SK-N-SH (cell line): ENCODE measurements at regions not wholly inside any gene's neighbourhood (a gene's known extent, or its start where the extent isn't known, plus 50 kb on each side); places are given as distances from the start of the nearest gene placed in this dataset.

Source experiments
- CTCF ChIA-PET: fragments of 300-600, 350-600 bp; formaldehyde crosslinking; extraction: SDS; loops from one replicate; lab custom pipeline; 2021; lab: Yijun Ruan, JAX
- POLR2A ChIA-PET: fragments of 350-600 bp; sonication (Branson Sonifier 250); formaldehyde crosslinking; extraction: SDS; loops from one replicate; lab custom pipeline; 2020; ENCODE audit warnings: antibody characterized with exemption, inconsistent platforms; lab: Yijun Ruan, JAX
- DNase-seq: peaks from one replicate; pipeline ENCODE4 v3.0.0; 2012
- H2AFZ ChIP-seq: fragments of 200-600 bp; sonication (generic); 2 replicates; pipeline ENCODE4 v1.8.1; 2016; ENCODE audit warnings: antibody characterized with exemption, mild to moderate bottlenecking, low read depth
- H3F3A ChIP-seq: fragments of 200-600 bp; sonication (generic); replicated peaks from 2 replicates; pipeline ENCODE3; 2016; ENCODE audit warnings: antibody characterized with exemption, mild to moderate bottlenecking; ENCODE audit not compliant: insufficient read depth
- H3K27ac ChIP-seq, 2 experiments: fragments of 200-500 bp in 1 of 2; fragments of 200-600 bp in 1 of 2; sonication (Bioruptor generic) in 1 of 2; sonication (generic), shearing (Covaris generic) in 1 of 2; 2 replicates each; pipeline versions ENCODE4 v1.5.1 to v1.6.1; 2014 to 2016; ENCODE audit warnings: low read depth in 2 of 2, inconsistent platforms in 1 of 2, low read length in 1 of 2, mild to moderate bottlenecking in 1 of 2, mixed read lengths in 1 of 2
- H3K27me3 ChIP-seq: fragments of 200-600 bp; sonication (generic), shearing (Covaris generic); 2 replicates; pipeline ENCODE4 v1.6.1; 2016; ENCODE audit warnings: mixed run types; ENCODE audit not compliant: insufficient read depth
- H3K36me3 ChIP-seq, 2 experiments: fragments of 200-500 bp in 1 of 2; fragments of 200-600 bp in 1 of 2; sonication (Bioruptor generic) in 1 of 2; sonication (generic) in 1 of 2; replicated peaks in 1 of 2; 2 replicates each; pipeline versions ENCODE3 to v1.5.1; 2014 to 2016; ENCODE audit warnings: low read length in 1 of 2, mild to moderate bottlenecking in 1 of 2; ENCODE audit not compliant: insufficient read depth in 2 of 2, control insufficient read depth in 1 of 2
- H3K4me1 ChIP-seq, 2 experiments: fragments of 200-500 bp in 1 of 2; fragments of 200-600 bp in 1 of 2; sonication (Bioruptor generic) in 1 of 2; sonication (generic), shearing (Covaris generic) in 1 of 2; 2 replicates each; pipeline versions ENCODE4 v1.5.1 to v1.6.1; 2014 to 2016; ENCODE audit warnings: low read depth in 1 of 2, low read length in 1 of 2, mixed run types in 1 of 2; ENCODE audit not compliant: insufficient read depth in 2 of 2, control insufficient read depth in 1 of 2
- H3K4me2 ChIP-seq: fragments of 200-600 bp; sonication (generic), shearing (Covaris generic); 2 replicates; pipeline ENCODE4 v1.6.1; 2017; ENCODE audit warnings: mixed run types
- H3K4me3 ChIP-seq, 2 experiments: fragments of 200-500 bp in 1 of 2; fragments of 200-600 bp in 1 of 2; sonication (Bioruptor generic) in 1 of 2; sonication (generic), shearing (Covaris generic) in 1 of 2; 2 replicates each; pipeline versions ENCODE4 v1.5.1 to v1.8.1; 2014 to 2016; ENCODE audit warnings: low read depth in 2 of 2, inconsistent platforms in 1 of 2, low read length in 1 of 2, mild to moderate bottlenecking in 1 of 2, mixed read lengths in 1 of 2, moderate library complexity in 1 of 2
- H3K79me2 ChIP-seq: fragments of 200-600 bp; sonication (generic); 2 replicates; pipeline ENCODE4 v1.8.1; 2017; ENCODE audit warnings: mild to moderate bottlenecking; ENCODE audit not compliant: insufficient read depth
- H3K9ac ChIP-seq: fragments of 200-600 bp; sonication (generic); 2 replicates; pipeline ENCODE4 v1.6.1; 2017; ENCODE audit warnings: mixed run types
- H3K9me2 ChIP-seq: fragments of 200-600 bp; sonication (generic); 2 replicates; pipeline ENCODE4 v1.6.1; 2017; ENCODE audit warnings: mixed run types
- H3K9me3 ChIP-seq: fragments of 200-600 bp; sonication (generic); 2 replicates; pipeline ENCODE4 v1.6.1; 2017; ENCODE audit warnings: mixed run types, mild to moderate bottlenecking, moderate library complexity
- H4K20me1 ChIP-seq: fragments of 200-600 bp; sonication (generic); 2 replicates; pipeline ENCODE4 v1.6.1; 2017; ENCODE audit warnings: mild to moderate bottlenecking, mixed run types; ENCODE audit not compliant: insufficient read depth
- CHD2 ChIP-seq: fragments of 150-350 bp; IDR thresholded peaks from 2 replicates; pipeline ENCODE4 v1.6.1; 2018; ENCODE audit warnings: low read length; ENCODE audit not compliant: partially characterized antibody
- FOSL2 ChIP-seq: IDR thresholded peaks from 2 replicates; pipeline ENCODE4 v1.4.0; 2012; ENCODE audit warnings: low read depth, mild to moderate bottlenecking, moderate library complexity, borderline replicate concordance
- GATA2 ChIP-seq: sonication (generic); formaldehyde crosslinking; IDR thresholded peaks from 2 replicates; pipeline ENCODE4 v1.5.0; 2020; ENCODE audit warnings: mild to moderate bottlenecking, missing genetic modification reagents
- MEF2A ChIP-seq: IDR thresholded peaks from 2 replicates; pipeline ENCODE4 v1.4.0; 2012; ENCODE audit warnings: low read depth, borderline replicate concordance
- MXI1 ChIP-seq: IDR thresholded peaks from 2 replicates; pipeline ENCODE4 v1.6.1; 2012; ENCODE audit warnings: mild to moderate bottlenecking, low read depth, low read length, improper control_type of control experiment
- NFIC ChIP-seq: IDR thresholded peaks from 2 replicates; pipeline ENCODE4 v1.4.0; 2012; ENCODE audit warnings: borderline replicate concordance
- NRF1 ChIP-seq: IDR thresholded peaks from 2 replicates; pipeline ENCODE4 v1.6.1; 2012; ENCODE audit warnings: low read depth, mild to moderate bottlenecking, low read length
- POLR2AphosphoS5 ChIP-seq: IDR thresholded peaks from 2 replicates; pipeline ENCODE4 v1.6.1; 2012; ENCODE audit warnings: low read depth, low read length
- RAD21 ChIP-seq: IDR thresholded peaks from 2 replicates; pipeline ENCODE4 v1.6.1; 2012; ENCODE audit warnings: mild to moderate bottlenecking, low read length
- RCOR1 ChIP-seq: fragments of 150-350 bp; IDR thresholded peaks from 2 replicates; pipeline ENCODE4 v1.6.1; 2017; ENCODE audit warnings: antibody characterized with exemption, low read length
- SIN3A ChIP-seq: IDR thresholded peaks from 2 replicates; pipeline ENCODE4 v1.6.1; 2012; ENCODE audit warnings: low read depth, mild to moderate bottlenecking, low read length, moderate library complexity, borderline replicate concordance
- SMC3 ChIP-seq: IDR thresholded peaks from 2 replicates; pipeline ENCODE4 v1.6.1; 2012; ENCODE audit warnings: low read depth, low read length, improper control_type of control experiment
- TAF1 ChIP-seq: IDR thresholded peaks from 2 replicates; pipeline ENCODE4 v1.6.1; 2012; ENCODE audit warnings: low read depth, mild to moderate bottlenecking, low read length, moderate library complexity, borderline replicate concordance
- TCF12 ChIP-seq: IDR thresholded peaks from 2 replicates; pipeline ENCODE4 v1.4.0; 2012
- YY1 ChIP-seq: IDR thresholded peaks from 2 replicates; pipeline ENCODE4 v1.4.0; 2012; ENCODE audit warnings: low read depth, mild to moderate bottlenecking
- WGBS: methylation state at CpG from one replicate; pipeline ENCODE4 v1.1.6; 2017; ENCODE audit warnings: low lambda C conversion rate; 5-methylcytosine and 5-hydroxymethylcytosine counted together
- TF ChIP-seq, protein P1 (sequence below): fragments of 200-600 bp; sonication (generic); IDR thresholded peaks from 2 replicates; pipeline ENCODE4 v1.6.1; 2017; ENCODE audit warnings: antibody characterized with exemption, mild to moderate bottlenecking, moderate library complexity
- TF ChIP-seq, protein P2 (sequence below): IDR thresholded peaks from 2 replicates; pipeline ENCODE4 v1.4.0; 2012; ENCODE audit warnings: low read depth, borderline replicate concordance
- TF ChIP-seq, protein P3 (sequence below): IDR thresholded peaks from 2 replicates; pipeline ENCODE4 v1.4.0; 2012; ENCODE audit warnings: low read depth

DNA sequence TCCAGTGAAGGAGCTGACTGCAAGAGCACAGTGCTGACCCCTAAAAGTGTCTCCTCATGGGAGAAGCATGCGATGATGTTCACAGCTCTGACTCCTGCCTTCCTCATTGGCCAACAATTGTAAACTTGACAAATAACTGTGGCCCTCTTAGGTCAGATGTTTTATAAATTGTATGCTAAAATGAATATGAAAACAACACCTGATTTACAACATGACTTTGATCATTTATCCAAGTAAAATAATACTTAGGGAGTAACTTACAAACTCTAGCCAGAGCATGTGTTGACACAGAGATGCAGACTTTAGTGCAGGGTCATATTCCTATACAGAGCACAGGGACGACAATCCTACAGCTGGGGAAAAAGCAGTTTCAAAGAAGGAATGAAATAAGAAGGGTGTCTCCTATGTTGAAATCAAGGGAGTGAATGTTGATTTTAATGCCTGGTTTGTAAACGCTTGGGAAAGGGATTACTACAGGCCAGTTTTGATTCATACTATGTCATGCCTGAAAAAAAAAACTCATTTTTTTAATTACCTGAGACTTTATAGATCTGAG is 391.4 kb upstream of the AKR1E2 start:
- ChIA-PET CTCF (no interaction called here), POLR2A (no interaction called here)
- H3K4me2 ChIP-seq, result no peak overlapping the region
- H3K9ac ChIP-seq, result no peak overlapping the region
- no peaks in the 10 kb centered on the region for H3K9me3 ChIP-seq
- DNase-seq, result no peak
- H3K27me3 ChIP-seq, result no peaks in the 10 kb centered on the region
- no peaks in the 10 kb centered on the region for H4K20me1 ChIP-seq
- peaks cover 0 to 3% of the 10 kb centered on the region in 2 experiments; a peak in 2 of 4 replicates for H3K4me1 ChIP-seq
- H2AFZ ChIP-seq, result no peak overlapping the region
- H3K36me3 ChIP-seq, result no peaks in the 10 kb centered on the region
- H3K4me3 ChIP-seq, result no peak overlapping the region
- no peak overlapping the region for H3K27ac ChIP-seq
- WGBS, result 91% methylated on average over 3 of the region's 3 CpGs
- H3K79me2 ChIP-seq, result no peaks in the 10 kb centered on the region
- TF ChIP-seq, protein P1, sequence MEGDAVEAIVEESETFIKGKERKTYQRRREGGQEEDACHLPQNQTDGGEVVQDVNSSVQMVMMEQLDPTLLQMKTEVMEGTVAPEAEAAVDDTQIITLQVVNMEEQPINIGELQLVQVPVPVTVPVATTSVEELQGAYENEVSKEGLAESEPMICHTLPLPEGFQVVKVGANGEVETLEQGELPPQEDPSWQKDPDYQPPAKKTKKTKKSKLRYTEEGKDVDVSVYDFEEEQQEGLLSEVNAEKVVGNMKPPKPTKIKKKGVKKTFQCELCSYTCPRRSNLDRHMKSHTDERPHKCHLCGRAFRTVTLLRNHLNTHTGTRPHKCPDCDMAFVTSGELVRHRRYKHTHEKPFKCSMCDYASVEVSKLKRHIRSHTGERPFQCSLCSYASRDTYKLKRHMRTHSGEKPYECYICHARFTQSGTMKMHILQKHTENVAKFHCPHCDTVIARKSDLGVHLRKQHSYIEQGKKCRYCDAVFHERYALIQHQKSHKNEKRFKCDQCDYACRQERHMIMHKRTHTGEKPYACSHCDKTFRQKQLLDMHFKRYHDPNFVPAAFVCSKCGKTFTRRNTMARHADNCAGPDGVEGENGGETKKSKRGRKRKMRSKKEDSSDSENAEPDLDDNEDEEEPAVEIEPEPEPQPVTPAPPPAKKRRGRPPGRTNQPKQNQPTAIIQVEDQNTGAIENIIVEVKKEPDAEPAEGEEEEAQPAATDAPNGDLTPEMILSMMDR, result no peak
- TF ChIP-seq POLR2AphosphoS5 (no peak), FOSL2 (no peak), NFIC (no peak), TAF1 (no peak), TCF12 (no peak), RAD21 (no peak), SMC3 (no peak), MEF2A (no peak), RCOR1 (no peak), NRF1 (no peak), YY1 (no peak), MXI1 (no peak), GATA2 (no peak)
- TF ChIP-seq, protein P2, sequence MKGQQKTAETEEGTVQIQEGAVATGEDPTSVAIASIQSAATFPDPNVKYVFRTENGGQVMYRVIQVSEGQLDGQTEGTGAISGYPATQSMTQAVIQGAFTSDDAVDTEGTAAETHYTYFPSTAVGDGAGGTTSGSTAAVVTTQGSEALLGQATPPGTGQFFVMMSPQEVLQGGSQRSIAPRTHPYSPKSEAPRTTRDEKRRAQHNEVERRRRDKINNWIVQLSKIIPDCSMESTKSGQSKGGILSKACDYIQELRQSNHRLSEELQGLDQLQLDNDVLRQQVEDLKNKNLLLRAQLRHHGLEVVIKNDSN, result no peak
- TF ChIP-seq, protein P3, sequence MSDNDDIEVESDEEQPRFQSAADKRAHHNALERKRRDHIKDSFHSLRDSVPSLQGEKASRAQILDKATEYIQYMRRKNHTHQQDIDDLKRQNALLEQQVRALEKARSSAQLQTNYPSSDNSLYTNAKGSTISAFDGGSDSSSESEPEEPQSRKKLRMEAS, result no peak
- no peaks in the 10 kb centered on the region for H3F3A ChIP-seq
- H3K9me2 ChIP-seq, result no peaks in the 10 kb centered on the region

DNA sequence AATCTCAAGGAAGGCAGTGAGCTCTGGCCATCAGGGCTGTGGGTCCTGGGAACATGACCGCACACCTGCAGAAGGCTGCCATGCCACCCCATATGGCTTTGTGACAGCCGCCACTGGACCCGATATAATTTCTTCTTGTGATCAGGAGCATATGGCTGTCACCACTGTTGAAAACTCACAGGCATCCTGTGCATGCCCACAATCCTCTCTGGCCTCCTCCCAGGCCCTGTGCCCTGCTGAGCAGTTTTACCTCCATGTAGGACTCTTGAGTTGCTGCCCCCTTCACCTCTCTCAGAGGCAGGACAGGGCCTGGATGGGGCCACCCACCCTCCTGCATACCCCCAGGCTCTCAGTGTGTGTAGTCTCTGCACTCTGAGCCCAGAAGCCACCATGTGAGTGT is 391.9 kb upstream of the AKR1E2 start:
- Histone ChIP-seq H3K36me3 (no peaks in the 10 kb centered on the region), H3K4me3 (no peak overlapping the region), H2AFZ (no peak overlapping the region), H3K9me2 (no peaks in the 10 kb centered on the region), H3K9me3 (no peaks in the 10 kb centered on the region), H3K4me1 (peaks cover 0 to 3% of the 10 kb centered on the region in 2 experiments; a peak in 2 of 4 replicates)
- WGBS, result 93% methylated on average over 3 of the region's 3 CpGs
- DNase-seq, result no peak
- TF ChIP-seq TCF12 (no peak), FOSL2 (no peak), NFIC (no peak), CHD2 (no peak), POLR2AphosphoS5 (no peak), SIN3A (no peak), MEF2A (no peak)
- TF ChIP-seq, protein P1, result no peak
- TF ChIP-seq, protein P2, result no peak
- TF ChIP-seq, all 33 proteins: peak for 0
- ChIA-PET CTCF (interaction anchor here (0.6 kb wide), 1 partner anchor 223 kb away, joined by 3 read pairs; no protein-coding TSS in a partner anchor), POLR2A (no interaction called here)
- Histone ChIP-seq H3K9ac (no peak overlapping the region), H3F3A (no peaks in the 10 kb centered on the region), H3K4me2 (no peak overlapping the region), H3K79me2 (no peaks in the 10 kb centered on the region), H3K27me3 (no peaks in the 10 kb centered on the region), H4K20me1 (no peaks in the 10 kb centered on the region), H3K27ac (no peak overlapping the region)
